ENCODE measurements at regions not wholly inside any gene's neighbourhood (a gene's known extent, or its start where the extent isn't known, plus 50 kb on each side); places are given as distances from the start of the nearest gene placed in this dataset.

- TF ChIP-seq CTCF (conservative IDR thresholded peaks at IDR 0.05; ENCODE audit: low read depth in 2 of 2) (no peak), EZH2 (IDR thresholded peaks at IDR 0.05; ENCODE audit: low read depth, unreplicated experiment) (no peak), POLR2AphosphoS5 (IDR thresholded peaks at IDR 0.05; ENCODE audit: low read depth) (no peak), ZNF331 (CRISPR knock-in tag; IDR thresholded peaks at IDR 0.05; ENCODE audit: low read depth) (no peak), REST (IDR thresholded peaks at IDR 0.05; ENCODE audit: unreplicated experiment) (no peak), EZH2phosphoT487 (IDR thresholded peaks at IDR 0.05; ENCODE audit: unreplicated experiment) (no peak), CREB1 (CRISPR knock-in tag; IDR thresholded peaks at IDR 0.05; ENCODE audit: low read depth) (no peak), ETS1 (IDR thresholded peaks at IDR 0.05) (no peak), STAT1 (IDR thresholded peaks at IDR 0.05; ENCODE audit: unreplicated experiment) (no peak)
Measured at GRCh38 chr3:94593526-94594150, 530.8 kb downstream of the NSUN3 start.

Measured in GM23338 (cell line).